Subcutaneous abdominal adipose tissue (tissue), 5 donors: ENCODE measurements at regions not wholly inside any gene's neighbourhood (a gene's known extent, or its start where the extent isn't known, plus 50 kb on each side); places are given as distances from the start of the nearest gene placed in this dataset.

ENCODE experiments used
- H3K27ac ChIP-seq: one replicate; pipeline ENCODE4 v1.7.0; 2013; ENCODE audit warnings: low read depth, mild to moderate bottlenecking, inconsistent platforms, low read length, moderate library complexity
- H3K27me3 ChIP-seq, 5 donors: one replicate each; pipeline ENCODE4 v1.7.0; 2013; ENCODE audit warnings: low read length in 5 of 5, inconsistent platforms in 1 of 5; ENCODE audit not compliant: control insufficient read depth in 5 of 5, insufficient read depth in 4 of 5
- H3K36me3 ChIP-seq, 5 donors: one replicate each; pipeline ENCODE4 v1.7.0; 2013; ENCODE audit warnings: low read length in 5 of 5; ENCODE audit not compliant: control insufficient read depth in 5 of 5, insufficient read depth in 5 of 5
- H3K4me1 ChIP-seq, 5 donors: one replicate each; pipeline ENCODE4 v1.7.0; 2013; ENCODE audit warnings: low read length in 5 of 5, mild to moderate bottlenecking in 3 of 5, moderate library complexity in 1 of 5; ENCODE audit not compliant: control insufficient read depth in 5 of 5, insufficient read depth in 5 of 5
- H3K4me3 ChIP-seq, 5 donors: one replicate each; pipeline ENCODE4 v1.7.0; 2013; ENCODE audit warnings: low read length in 5 of 5, low read depth in 1 of 5
- H3K9ac ChIP-seq, 5 donors: one replicate each; pipeline ENCODE4 v1.7.0; 2013; ENCODE audit warnings: low read length in 5 of 5, mild to moderate bottlenecking in 4 of 5, moderate library complexity in 3 of 5
- H3K9me3 ChIP-seq, 5 donors: one replicate each; pipeline ENCODE4 v1.7.0; 2013; ENCODE audit warnings: low read length in 5 of 5; ENCODE audit not compliant: control insufficient read depth in 5 of 5
- donor health status: healthy.
- donor health status: healthy.
- donor health status: healthy.
- donor health status: healthy.
- donor health status: healthy.

- no peaks in the 10 kb centered on the region for H3K9me3 ChIP-seq
- H3K4me3 ChIP-seq: no peak overlapping the region
- H3K9ac ChIP-seq: no peak overlapping the region
- H3K27me3 ChIP-seq: no peaks in the 10 kb centered on the region
- H3K4me1 ChIP-seq: no peaks in the 10 kb centered on the region
- no peak overlapping the region for H3K27ac ChIP-seq
- no peaks in the 10 kb centered on the region for H3K36me3 ChIP-seq
Observed at GRCh38 chr3:104556372-104557078, 810.2 kb upstream of the ALCAM start.

GRCh38 chr3:104561324-104561723 lies 805.4 kb upstream of the ALCAM start:
- H3K36me3 ChIP-seq: no peaks in the 10 kb centered on the region
- H3K27ac ChIP-seq: no peak overlapping the region
- no peak overlapping the region for H3K9ac ChIP-seq
- H3K27me3 ChIP-seq: no peaks in the 10 kb centered on the region
- H3K9me3 ChIP-seq: no peaks in the 10 kb centered on the region
- H3K4me3 ChIP-seq: no peak overlapping the region
- H3K4me1 ChIP-seq: no peaks in the 10 kb centered on the region

- H3K9me3 ChIP-seq: no peaks in the 10 kb centered on the region
- no peak overlapping the region for H3K4me3 ChIP-seq
- H3K27me3 ChIP-seq: no peaks in the 10 kb centered on the region
- no peaks in the 10 kb centered on the region for H3K36me3 ChIP-seq
- H3K4me1 ChIP-seq: no peaks in the 10 kb centered on the region
- H3K27ac ChIP-seq: no peak overlapping the region
- no peak overlapping the region for H3K9ac ChIP-seq
Observed at GRCh38 chr3:104564045-104564643, 802.6 kb upstream of the ALCAM start.

GRCh38 chr3:104566054-104566453 lies 800.7 kb upstream of the ALCAM start:
- no peak overlapping the region for H3K27ac ChIP-seq
- no peak overlapping the region for H3K4me3 ChIP-seq
- no peaks in the 10 kb centered on the region for H3K9me3 ChIP-seq
- no peaks in the 10 kb centered on the region for H3K4me1 ChIP-seq
- no peaks in the 10 kb centered on the region for H3K27me3 ChIP-seq
- H3K36me3 ChIP-seq: no peaks in the 10 kb centered on the region
- no peak overlapping the region for H3K9ac ChIP-seq

GRCh38 chr3:104575634-104576033 lies 791.1 kb upstream of the ALCAM start:
- H3K36me3 ChIP-seq: no peaks in the 10 kb centered on the region
- H3K4me3 ChIP-seq: no peak overlapping the region
- H3K27me3 ChIP-seq: no peaks in the 10 kb centered on the region
- no peak overlapping the region for H3K27ac ChIP-seq
- H3K9me3 ChIP-seq: peaks cover 6 to 29% (median 24%) of the 10 kb centered on the region in 5 donors
- H3K4me1 ChIP-seq: no peaks in the 10 kb centered on the region
- no peak overlapping the region for H3K9ac ChIP-seq

GRCh38 chr3:104578558-104578957 lies 788.2 kb upstream of the ALCAM start:
- Histone ChIP-seq H3K4me1 (no peaks in the 10 kb centered on the region), H3K36me3 (no peaks in the 10 kb centered on the region), H3K27ac (no peak overlapping the region), H3K27me3 (no peaks in the 10 kb centered on the region), H3K9ac (no peak overlapping the region), H3K9me3 (peaks cover 6 to 29% (median 24%) of the 10 kb centered on the region in 5 donors), H3K4me3 (peak overlapping the region in 1 of 5 donors; percentile 1)

GRCh38 chr3:104582092-104582491 lies 784.6 kb upstream of the ALCAM start:
- H3K27me3 ChIP-seq: no peaks in the 10 kb centered on the region

GRCh38 chr3:104584682-104585081 lies 782.0 kb upstream of the ALCAM start:
- Histone ChIP-seq H3K9ac (no peak overlapping the region), H3K27me3 (no peaks in the 10 kb centered on the region), H3K36me3 (no peaks in the 10 kb centered on the region), H3K4me1 (no peaks in the 10 kb centered on the region), H3K27ac (no peak overlapping the region), H3K4me3 (no peak overlapping the region), H3K9me3 (no peaks in the 10 kb centered on the region)

More at GRCh38 chr3:104582092-104582491, 784.6 kb upstream of the ALCAM start:
- peaks cover 1 to 17% (median 12%) of the 10 kb centered on the region in 5 donors for H3K9me3 ChIP-seq
- no peak overlapping the region for H3K27ac ChIP-seq
- H3K9ac ChIP-seq: no peak overlapping the region
- H3K4me3 ChIP-seq: no peak overlapping the region
- H3K4me1 ChIP-seq: no peaks in the 10 kb centered on the region
- no peaks in the 10 kb centered on the region for H3K36me3 ChIP-seq

- H3K9ac ChIP-seq: no peak overlapping the region
Observed at GRCh38 chr3:104586344-104586743, 780.4 kb upstream of the ALCAM start.

GRCh38 chr3:104588442-104588841 lies 778.3 kb upstream of the ALCAM start:
- Histone ChIP-seq H3K4me3 (no peak overlapping the region), H3K27ac (no peak overlapping the region), H3K9ac (no peak overlapping the region), H3K4me1 (no peaks in the 10 kb centered on the region), H3K9me3 (no peaks in the 10 kb centered on the region), H3K27me3 (no peaks in the 10 kb centered on the region), H3K36me3 (no peaks in the 10 kb centered on the region)

More at GRCh38 chr3:104586344-104586743, 780.4 kb upstream of the ALCAM start:
- Histone ChIP-seq H3K4me1 (no peaks in the 10 kb centered on the region), H3K9me3 (no peaks in the 10 kb centered on the region), H3K36me3 (no peaks in the 10 kb centered on the region), H3K4me3 (no peak overlapping the region), H3K27ac (no peak overlapping the region), H3K27me3 (no peaks in the 10 kb centered on the region)
